HG02642 (cell line): ENCODE measurements at regions not wholly inside any gene's neighbourhood (a gene's known extent, or its start where the extent isn't known, plus 50 kb on each side); places are given as distances from the start of the nearest gene placed in this dataset.
"Not testable (repeated sequence)": the region's sequence is repeated elsewhere in the genome, so short reads cannot be mapped to it uniquely, and the experiment has no call there.

ENCODE experiments used
- ATAC-seq: cut with Tn5 transposase; IDR thresholded peaks from one replicate; pipeline ENCODE4 v1.9.1; 2021; ENCODE audit warnings: mild to moderate bottlenecking; ENCODE audit not compliant: unreplicated experiment, poor library complexity

DNA sequence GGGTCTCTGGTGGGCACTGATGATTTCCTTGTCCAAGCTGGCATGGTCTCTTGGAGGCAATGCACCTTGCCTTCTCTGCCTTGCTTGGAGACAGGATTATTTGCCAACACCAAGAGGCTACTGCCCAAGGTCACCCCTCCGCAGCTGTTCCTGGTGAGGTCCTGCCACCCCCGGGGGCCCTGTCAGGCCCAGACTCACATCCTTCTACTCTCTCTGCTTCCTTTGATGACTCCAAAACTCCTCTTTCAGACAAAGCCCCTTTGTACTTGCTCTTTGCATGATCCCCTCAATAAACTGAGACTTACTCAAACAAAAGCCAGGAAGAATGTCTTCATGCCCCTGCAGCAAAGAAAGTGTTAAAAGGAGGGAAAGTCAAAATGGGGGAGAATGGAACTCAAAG is 137.7 kb downstream of the MEX3B start:
- no peak for ATAC-seq

DNA sequence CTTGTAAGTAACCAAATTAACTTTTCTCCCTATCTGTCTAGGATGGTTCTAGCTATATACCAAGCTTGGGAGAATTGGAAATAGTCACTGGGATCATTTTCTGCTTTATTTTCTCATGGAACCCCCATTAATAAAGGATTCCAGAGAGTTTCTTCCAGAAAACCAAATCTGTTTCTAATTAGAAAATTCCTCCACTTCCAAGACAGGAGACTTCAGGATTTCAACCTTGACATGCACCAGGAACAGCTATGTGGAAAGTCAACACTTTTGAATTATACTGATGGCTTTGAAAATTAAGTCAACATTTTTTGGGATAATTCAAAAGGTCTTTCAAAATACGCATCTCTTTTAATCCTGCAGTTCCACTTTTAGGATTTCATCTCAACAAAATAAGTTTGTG is 138.3 kb downstream of the MEX3B start:
- no peak for ATAC-seq

DNA sequence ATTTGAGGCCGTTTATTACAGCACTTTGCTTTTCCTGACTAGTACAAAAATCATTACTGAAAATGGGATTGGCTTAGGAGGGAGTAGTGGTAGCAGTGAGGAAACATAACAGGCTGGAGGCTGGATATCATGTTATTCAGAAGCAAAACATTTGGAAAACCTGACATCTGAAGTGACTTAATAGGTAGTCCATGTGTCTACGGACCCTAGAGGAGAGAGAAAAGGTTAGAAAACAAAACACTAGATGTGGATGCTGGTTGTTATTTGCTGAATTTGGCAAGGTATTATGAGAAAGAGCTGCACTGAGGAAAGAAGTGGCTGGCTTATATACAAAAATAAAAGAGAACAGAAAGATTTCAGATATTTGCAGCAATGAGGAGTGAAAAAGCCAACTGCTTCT is 139.9 kb downstream of the MEX3B start:
- no peak for ATAC-seq

DNA sequence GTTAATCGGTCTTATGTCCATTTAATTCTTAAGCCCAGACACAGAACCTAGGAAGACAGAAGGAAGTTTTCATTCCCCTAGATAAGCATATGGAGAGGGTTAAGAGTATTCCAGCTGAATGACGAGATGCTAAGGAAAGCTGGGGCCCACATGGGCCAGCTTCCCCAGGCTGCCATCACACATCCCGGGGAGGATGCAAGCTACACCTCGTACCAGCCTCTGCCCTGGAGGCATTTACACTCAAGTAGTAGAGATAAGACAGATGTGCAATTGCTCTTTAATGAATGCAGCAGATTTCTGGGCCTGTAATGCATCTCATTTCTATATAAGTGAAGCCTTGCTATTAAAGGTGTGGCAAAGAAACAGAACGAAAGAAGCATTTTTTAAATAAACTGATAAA is 144.5 kb downstream of the MEX3B start:
- no peak for ATAC-seq

DNA sequence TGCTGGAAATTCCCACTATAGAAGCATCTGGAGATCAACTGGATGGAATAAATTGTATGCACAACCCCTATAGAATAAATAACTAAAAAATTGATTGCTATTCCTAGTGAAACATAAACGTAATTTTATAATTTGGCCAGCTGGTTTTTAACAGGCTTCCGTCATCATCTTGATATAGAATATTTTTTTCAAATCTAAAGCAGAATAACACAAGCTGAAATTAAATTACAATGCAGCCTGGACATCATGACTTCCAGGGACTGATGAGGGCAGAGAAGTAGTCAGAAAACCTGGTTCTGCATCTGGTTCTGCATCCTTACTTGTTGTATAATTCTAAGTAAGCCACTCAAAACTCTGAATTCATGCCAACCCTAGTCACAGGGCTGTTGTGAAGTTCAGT is 146.1 kb downstream of the MEX3B start:
- ATAC-seq = no peak

DNA sequence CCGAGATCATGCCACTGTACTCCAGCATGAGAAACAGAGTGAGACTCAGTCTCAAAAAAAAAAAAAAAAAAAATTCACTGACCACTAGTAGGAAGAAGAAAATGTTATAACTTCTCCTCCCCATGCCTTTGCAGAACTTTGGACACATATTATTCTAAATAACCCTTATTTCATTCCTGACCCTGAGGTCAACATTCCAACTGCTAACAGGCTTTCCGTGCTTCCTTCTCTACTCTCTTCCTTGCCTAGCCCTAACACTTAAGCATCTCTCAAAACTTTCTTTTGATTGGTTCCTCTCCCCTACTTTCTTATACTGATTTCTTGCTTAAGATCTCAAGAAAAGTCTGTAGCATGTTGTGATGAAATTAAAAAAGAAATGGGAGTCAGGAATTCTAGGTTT is 146.8 kb downstream of the MEX3B start:
- ATAC-seq = no peak

DNA sequence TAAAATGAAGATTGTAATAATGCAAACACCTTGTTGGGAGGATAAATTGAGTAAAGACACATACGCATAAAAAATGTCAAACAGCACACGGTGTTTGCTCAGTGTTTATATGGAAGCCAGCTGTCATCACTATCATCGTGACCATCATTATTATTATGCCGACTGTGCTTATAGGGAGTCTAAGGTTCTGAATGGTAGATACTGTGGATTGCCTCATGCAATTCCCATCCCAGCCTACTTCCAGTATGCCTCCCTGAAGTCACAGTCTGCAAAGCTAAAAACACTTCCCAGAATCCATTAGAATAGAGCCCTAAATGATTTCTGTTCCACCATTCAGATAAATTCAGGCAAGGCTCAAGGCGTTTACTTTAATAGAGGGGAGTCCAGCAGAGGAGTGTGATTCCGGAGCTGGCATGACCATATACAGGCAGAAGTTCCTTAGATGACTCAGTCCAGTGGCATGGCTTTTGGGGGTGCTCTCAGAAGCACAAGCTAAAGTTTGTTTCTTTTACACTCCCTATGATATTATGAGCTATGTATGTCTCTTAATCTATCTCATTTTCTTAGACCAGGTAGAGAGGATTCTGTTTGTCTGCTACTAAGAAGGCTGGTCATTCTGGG is 148.7 kb downstream of the MEX3B start:
- ATAC-seq = no peak

DNA sequence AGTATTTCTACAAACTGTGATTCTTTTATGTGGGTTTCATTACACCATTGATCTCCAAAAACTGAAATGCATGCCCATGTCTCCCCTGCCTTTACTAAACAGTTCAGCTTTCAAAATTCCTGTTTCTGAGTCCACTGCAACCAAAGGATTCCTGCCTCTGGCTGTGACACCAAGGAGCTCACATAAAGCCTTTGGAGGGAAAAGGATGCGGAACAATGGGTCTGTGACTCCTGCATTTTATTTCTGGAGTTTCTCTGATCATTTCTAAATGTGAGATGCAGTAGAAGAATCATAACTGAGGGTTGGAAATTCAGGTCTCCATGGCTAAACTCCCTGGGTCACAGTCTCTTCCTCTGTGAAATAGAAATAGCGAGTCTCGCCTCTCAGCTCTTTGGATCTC is 149.5 kb downstream of the MEX3B start:
- no peak for ATAC-seq

DNA sequence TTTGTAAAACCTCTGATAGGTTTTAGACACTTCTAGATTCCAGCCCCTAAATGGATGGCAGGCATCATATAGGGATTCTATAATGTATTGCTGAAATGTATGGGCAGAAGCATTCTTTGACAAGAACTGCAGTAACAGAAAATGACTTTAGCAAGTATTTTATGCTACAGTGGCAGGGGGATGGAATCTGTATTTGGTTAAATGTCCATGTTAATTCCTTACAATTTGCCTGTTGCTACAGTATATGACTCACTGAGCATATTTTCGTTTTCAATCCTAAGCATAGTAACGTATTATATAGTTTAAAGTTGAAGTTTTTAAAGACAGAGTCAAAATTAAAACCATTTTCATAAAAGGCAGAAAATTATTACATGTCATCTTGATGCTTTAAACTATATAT is 150.1 kb downstream of the MEX3B start:
- no peak for ATAC-seq

DNA sequence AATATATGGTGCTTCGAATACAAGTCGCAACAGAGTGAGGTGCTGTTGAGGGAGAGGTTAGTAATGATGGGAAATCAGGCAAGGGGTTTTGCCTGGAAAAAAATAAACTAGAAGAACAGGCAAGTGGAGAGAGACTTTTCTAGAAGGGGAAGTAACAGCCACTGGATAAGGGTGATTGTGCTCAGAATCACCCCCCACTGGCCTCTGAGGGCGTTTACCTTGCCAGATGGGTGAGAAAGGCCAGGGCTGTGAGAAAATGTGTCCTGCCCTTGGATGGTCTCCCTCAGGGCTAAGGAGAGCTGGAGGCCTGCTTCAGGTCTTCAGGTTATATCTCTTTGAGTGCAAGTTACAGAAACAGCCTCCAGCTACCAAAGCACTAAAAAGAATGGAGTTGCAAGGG is 151.8 kb downstream of the MEX3B start:
- no peak for ATAC-seq

DNA sequence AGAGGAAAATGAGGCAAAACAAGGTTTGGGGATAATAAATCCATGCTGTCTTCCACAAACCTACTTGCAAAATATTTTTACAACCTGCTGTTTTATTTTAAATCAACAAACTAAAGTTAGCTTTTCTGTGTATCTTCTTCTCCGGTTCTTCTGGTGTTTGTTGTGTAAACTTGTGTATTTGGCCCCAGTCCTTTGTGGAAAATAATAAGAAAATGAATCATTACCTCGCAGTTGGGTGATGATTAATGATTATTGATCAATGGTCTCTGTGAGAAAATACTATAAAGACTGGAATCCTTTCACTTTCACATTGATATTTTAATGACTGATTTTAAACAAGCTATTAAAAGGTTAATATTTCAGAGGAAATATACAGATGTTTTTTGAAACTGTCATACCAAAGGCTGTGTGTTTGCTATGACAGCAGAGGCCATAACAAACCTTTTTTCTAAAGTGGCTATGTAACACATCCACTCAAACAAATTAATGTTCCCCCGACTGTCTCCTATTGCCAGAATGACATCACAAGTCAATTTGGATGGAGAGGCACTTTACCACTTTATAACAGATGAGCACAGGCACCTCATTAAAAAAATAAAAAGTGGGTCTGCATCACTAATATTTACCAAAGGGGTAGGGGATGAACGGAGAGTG is 152.5 kb downstream of the MEX3B start:
- no peak for ATAC-seq

DNA sequence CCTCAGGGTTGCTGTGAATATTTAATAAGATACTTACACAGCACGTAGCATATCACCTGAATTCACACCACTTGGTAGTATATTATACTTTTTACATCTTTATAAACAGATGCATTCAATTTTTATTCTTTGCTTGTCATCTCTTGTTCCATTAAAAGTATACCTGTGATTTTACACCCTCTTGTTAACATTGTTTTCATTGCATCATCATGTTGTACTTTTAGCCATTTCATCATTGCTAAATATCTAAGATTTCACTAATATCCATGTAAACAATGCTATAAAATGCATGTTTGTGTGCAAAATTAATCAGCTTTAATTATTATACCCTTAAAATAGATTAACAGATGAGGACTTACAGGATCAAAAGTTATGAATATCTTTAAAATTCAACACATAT is 155.3 kb downstream of the MEX3B start:
- ATAC-seq = no peak

DNA sequence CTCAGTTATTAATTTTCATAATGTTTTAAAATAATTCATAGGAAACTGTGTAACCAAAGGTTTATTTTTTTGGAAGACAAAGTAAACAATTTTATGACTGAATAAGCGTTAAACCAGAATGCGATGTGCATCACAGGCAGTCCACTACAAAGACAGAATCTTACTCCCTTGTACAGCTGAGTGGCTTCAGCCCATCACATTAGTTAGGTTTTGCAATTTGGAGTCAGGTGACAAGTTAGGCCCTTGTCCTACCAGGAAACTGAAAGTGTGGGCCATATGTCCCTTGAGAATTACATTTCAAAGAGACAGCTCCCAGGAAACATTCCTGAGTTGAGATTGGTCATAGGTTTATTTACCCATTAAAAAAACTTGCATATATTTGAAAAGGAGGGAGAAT is 156.3 kb downstream of the MEX3B start:
- ATAC-seq = no peak

DNA sequence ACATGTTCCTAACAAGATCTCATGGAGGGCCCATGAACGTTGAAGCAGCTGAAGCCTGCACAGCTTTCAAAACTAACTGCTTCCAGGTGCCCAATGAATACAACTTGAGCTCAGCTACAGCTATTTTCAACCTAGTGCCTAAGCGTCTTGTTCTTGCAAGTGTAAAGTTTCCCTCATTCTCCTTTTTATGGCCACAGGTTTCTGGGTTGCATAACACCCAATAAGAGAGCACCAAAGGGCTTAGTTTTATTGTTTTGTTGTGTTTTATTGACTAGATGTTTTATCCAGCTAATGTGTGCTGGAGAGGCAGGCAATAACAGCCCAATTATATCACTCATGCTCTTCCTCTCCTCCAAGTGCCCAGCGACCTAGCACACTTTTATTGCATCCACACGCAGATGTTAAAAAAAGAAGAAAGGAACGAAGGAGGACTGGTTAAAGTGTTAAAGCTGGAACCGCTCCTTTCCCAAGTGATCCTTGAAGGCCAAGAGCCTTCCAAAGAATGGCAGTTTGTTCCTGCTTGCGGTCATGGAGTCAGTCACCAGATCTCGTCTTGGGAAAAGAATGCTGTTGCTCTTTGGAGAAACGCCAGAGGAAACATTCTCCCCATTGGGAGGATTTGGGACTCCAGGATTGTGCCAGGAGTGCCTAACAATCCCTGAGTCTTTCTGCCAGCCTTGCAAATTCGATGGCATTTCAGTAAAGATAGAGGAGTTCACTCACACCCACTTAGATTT is 156.9 kb downstream of the MEX3B start:
- ATAC-seq = no peak

DNA sequence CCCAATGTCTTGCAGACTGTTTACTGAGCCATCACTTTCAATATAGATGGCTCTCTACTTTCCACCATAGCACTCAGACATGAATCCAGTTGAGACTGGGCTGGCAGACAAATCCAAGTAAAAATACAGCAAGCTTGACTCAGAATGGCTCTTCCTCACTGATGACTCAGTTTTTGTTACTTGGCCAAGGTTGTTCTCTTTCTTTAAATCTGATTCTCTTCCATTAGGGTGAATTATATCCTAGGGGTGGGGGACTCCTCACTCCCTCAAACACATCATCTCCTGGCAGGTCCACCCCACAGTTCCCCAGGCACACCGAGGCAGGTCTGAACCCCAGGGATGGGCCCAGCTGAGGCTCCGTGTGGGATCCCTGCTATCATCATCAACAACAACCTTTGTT is 157.9 kb downstream of the MEX3B start:
- no peak for ATAC-seq

DNA sequence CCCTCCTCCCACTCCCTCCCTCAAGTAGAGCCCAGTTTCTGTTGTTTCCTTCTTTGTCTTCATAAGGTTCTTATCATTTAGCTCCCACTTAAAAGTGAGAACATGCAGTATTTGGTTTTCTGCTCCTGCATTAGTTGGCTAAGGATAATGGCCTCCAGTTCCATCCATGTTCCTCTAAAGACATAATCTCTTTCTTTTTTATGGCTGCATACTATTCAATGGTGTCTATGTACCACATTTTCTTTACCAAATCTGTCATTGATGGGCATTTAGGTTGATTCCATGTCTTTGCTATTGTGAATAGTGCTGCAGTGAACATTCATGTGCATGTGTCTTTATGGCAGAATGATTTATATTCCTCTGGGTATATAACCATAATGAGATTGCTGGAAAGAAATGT is 158.6 kb downstream of the MEX3B start:
- ATAC-seq = not testable (repeated sequence)

DNA sequence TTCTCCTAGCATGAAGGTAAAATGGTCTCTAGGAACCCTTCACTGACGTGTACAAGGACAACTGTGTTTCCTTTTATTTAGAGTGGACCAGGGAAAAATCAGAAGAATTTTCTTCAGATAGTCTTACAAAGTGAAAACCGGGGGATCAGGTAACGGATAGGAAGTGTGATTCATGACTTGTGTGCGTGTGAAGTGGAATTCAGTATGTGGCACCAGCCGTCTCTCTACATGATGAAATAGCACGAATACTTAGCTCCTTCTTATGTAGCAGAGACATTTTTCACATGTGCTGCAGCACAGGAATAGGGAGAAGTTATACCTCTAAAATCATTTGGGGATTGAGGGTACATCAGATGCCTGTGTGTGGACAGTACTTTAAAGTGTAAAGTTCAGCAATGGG is 159.2 kb downstream of the MEX3B start:
- ATAC-seq = no peak

DNA sequence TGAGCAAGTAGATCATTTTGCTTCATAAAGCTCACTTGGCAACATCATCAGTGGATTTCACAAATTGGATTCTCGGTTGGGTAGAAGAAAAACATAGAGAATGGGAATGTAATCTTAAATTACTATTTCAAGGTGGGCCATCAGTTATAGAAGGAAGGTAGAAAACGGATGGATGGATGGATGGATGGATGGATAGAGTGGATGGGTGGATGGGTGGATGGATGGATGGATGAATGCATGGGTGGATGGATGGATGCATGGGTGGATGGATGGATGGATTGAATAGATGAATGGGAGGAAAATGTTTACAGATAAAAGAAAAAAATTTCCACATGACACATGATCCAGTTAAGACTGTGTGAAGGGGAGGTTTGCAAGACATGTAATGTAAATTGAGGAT is 159.7 kb downstream of the MEX3B start:
- no peak for ATAC-seq

DNA sequence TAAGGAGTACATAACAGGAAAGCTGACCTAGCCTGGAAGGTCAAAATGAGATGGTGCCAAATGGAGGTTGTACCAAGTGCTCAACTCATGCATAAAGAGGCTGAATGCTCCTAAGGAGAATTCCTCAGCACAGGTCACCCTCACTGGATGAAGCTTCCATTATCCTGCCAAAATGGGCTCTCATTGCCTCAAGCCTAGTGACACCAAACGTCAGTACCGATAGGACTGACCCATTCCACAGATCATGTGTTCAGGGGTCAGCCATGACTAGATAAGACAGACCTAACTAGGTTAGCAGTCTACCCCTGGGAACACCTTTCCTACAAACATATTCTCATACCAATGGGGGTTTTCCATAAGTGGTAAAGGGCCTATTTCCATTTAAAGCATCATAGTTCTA is 160.7 kb downstream of the MEX3B start:
- no peak for ATAC-seq

DNA sequence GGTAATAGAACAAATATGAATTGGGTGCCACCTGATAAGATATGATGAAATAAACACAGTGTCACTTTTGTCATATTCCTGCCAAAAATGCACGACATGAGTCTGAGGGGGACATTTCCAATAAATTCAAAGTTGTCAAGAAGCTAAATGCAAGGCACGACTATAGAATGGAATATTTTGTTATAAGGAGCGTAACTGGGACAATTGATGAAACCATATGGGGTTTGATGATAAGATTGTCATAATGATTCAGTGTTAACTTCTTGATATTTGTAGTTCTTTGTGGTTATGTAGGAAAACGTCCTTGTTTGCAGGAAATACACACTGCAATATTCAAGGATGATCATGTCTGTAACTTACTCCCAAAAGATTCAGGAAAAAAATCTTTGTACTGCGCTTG is 163.3 kb downstream of the MEX3B start:
- ATAC-seq = no peak

DNA sequence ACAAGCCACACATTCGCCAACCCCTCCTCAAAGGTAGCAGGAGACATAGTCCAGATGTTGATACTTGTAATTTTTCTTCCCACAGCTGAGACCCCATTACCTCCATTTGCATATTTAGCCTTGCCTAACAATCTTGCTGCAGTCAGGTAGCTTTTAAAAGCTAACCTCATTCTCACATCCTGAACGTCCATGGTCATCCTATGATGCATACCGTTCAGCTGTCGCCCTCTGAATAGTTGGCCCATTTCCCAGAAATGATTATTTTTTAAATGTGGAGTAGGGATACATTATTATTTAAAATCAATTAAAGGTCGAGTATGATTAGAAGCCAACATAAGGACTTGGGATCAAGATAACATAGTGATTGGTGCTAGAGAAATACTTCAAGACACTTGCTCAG is 165.0 kb downstream of the MEX3B start:
- no peak for ATAC-seq

DNA sequence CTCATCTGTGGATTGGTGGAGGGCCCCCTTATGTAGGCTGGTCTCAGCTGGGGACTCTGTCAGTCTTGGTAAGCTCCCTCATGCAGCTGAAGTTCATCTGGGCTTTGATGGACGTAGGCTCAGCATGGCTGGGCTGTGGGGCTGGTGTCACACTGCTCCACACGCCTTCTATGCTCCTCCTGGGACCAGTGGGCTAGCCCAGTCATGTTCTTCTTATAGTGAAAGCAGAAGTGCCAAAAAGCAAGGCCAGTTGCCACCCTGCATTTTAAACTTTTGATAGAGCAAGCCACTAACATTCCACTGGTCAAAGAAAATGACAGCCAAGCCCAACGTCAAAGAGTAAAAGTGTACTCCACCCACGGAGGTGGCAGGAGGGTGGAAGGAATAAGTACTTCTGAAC is 165.5 kb downstream of the MEX3B start:
- ATAC-seq = no peak
